H1 (cell line): ENCODE measurements at regions not wholly inside any gene's neighbourhood (a gene's known extent, or its start where the extent isn't known, plus 50 kb on each side); places are given as distances from the start of the nearest gene placed in this dataset.

Experiments
- CTCF ChIA-PET: fragments of 300-600 bp; sonication (Branson Sonifier 250); formaldehyde crosslinking; loops from one replicate; lab custom pipeline; 2021; ENCODE audit not compliant: partially characterized antibody; lab: Charles Lee
- POLR2A ChIA-PET: fragments of 300-600 bp; sonication (Branson Sonifier 250); formaldehyde crosslinking; loops from one replicate; lab custom pipeline; 2021; ENCODE audit warnings: inconsistent platforms; ENCODE audit not compliant: partially characterized antibody; lab: Charles Lee
- DNase-seq, 2 experiments: peaks; one replicate each; pipeline versions ENCODE4 v3.0.0 to v3.0.0-alpha.2; 2010 to 2022; ENCODE audit warnings: low spot score in 2 of 2, low read depth in 1 of 2, mixed read lengths in 1 of 2
- FAIRE-seq: peaks from 2 replicates; lab custom pipeline; 2011; peaks lifted over from hg19 to GRCh38; lab: Jason Lieb, UNC
- H2AFZ ChIP-seq: 2 replicates; pipeline ENCODE4 v1.8.1; 2012; ENCODE audit warnings: low read length, inconsistent platforms
- H2AK5ac ChIP-seq: 2 replicates; pipeline ENCODE4 v1.6.1; 2013; ENCODE audit warnings: low read depth, low read length
- H2BK120ac ChIP-seq: replicated peaks from 2 replicates; pipeline ENCODE3; 2013; ENCODE audit warnings: low read depth, low read length, inconsistent platforms
- H2BK12ac ChIP-seq: 2 replicates; pipeline ENCODE4 v1.6.1; 2013; ENCODE audit warnings: low read depth, low read length
- H2BK15ac ChIP-seq: 2 replicates; pipeline ENCODE4 v1.6.1; 2013; ENCODE audit warnings: low read length
- H2BK20ac ChIP-seq: 2 replicates; pipeline ENCODE4 v1.6.1; 2013; ENCODE audit warnings: low read length
- H2BK5ac ChIP-seq: 2 replicates; pipeline ENCODE4 v1.6.1; 2013; ENCODE audit warnings: low read depth, low read length
- H3K14ac ChIP-seq: 2 replicates; pipeline ENCODE4 v1.6.1; 2013; ENCODE audit warnings: inconsistent platforms; ENCODE audit not compliant: insufficient read length
- H3K18ac ChIP-seq: 2 replicates; pipeline ENCODE4 v1.6.1; 2013; ENCODE audit warnings: low read length; ENCODE audit errors: extremely low read depth
- H3K23ac ChIP-seq: 2 replicates; pipeline ENCODE4 v1.6.1; 2013; ENCODE audit warnings: inconsistent platforms; ENCODE audit not compliant: insufficient read length
- H3K23me2 ChIP-seq: 2 replicates; pipeline ENCODE4 v1.6.1; 2013; ENCODE audit warnings: low read depth, low read length
- H3K27ac ChIP-seq: 2 replicates; pipeline ENCODE4 v1.6.1; 2011; ENCODE audit warnings: low read depth, low read length, inconsistent platforms
- H3K27me3 ChIP-seq, 4 experiments: replicated peaks in 1 of 4; 1 replicate in 1 of 4; 2 replicates in 3 of 4; pipeline versions ENCODE4 v1.6.1 to v1.8.1; 2011 to 2013; ENCODE audit warnings: low read length in 3 of 4, mild to moderate bottlenecking in 3 of 4, inconsistent platforms in 2 of 4, mixed read lengths in 2 of 4, moderate library complexity in 1 of 4; ENCODE audit not compliant: control insufficient read depth in 3 of 4, insufficient read depth in 3 of 4; ENCODE audit errors: extremely low read depth in 1 of 4
- H3K36me3 ChIP-seq, 4 experiments: 2 replicates each; pipeline versions ENCODE4 v1.6.1 to v1.8.1; 2011 to 2013; ENCODE audit warnings: mild to moderate bottlenecking in 4 of 4, low read length in 3 of 4, moderate library complexity in 2 of 4, control low read depth in 1 of 4, inconsistent platforms in 1 of 4; ENCODE audit not compliant: insufficient read depth in 4 of 4, control insufficient read depth in 2 of 4
- H3K4ac ChIP-seq: replicated peaks from 2 replicates; pipeline ENCODE3; 2013; ENCODE audit warnings: low read length, low read depth, mixed read lengths, inconsistent platforms; ENCODE audit not compliant: insufficient read length
- H3K4me1 ChIP-seq, 4 experiments: replicated peaks in 1 of 4; 1 replicate in 1 of 4; 2 replicates in 3 of 4; pipeline versions ENCODE4 v1.6.1 to v1.8.1; 2011 to 2013; ENCODE audit warnings: low read length in 3 of 4, inconsistent platforms in 2 of 4, mixed read lengths in 1 of 4; ENCODE audit not compliant: insufficient read depth in 4 of 4, control insufficient read depth in 3 of 4
- H3K4me2 ChIP-seq, 2 experiments: 2 replicates each; pipeline versions ENCODE4 v1.6.1 to v1.8.1; 2011 to 2013; ENCODE audit warnings: low read depth in 2 of 2, low read length in 2 of 2, control low read depth in 1 of 2, inconsistent platforms in 1 of 2, mild to moderate bottlenecking in 1 of 2; ENCODE audit not compliant: insufficient read depth in 1 of 2
- H3K4me3 ChIP-seq, 4 experiments: fragments of 200-600, 300-600 bp in 1 of 4; sonication (generic), shearing (Covaris generic), sonication (Bioruptor Twin) in 1 of 4; 2 replicates each; pipeline versions ENCODE4 v1.5.1 to v1.8.1; 2011 to 2016; ENCODE audit warnings: low read length in 4 of 4, low read depth in 3 of 4, control low read depth in 2 of 4, inconsistent platforms in 2 of 4, mild to moderate bottlenecking in 2 of 4, mixed read lengths in 1 of 4, moderate library complexity in 1 of 4; ENCODE audit not compliant: insufficient read depth in 2 of 4; ENCODE audit errors: extremely low read depth in 1 of 4
- H3K56ac ChIP-seq: replicated peaks from 2 replicates; pipeline ENCODE3; 2013; ENCODE audit warnings: low read depth, mild to moderate bottlenecking, mixed read lengths, low read length, inconsistent platforms; ENCODE audit not compliant: insufficient read length
- H3K79me1 ChIP-seq: 2 replicates; pipeline ENCODE4 v1.6.1; 2013; ENCODE audit warnings: low read depth, low read length, control low read depth
- H3K79me2 ChIP-seq, 2 experiments: 2 replicates each; pipeline versions ENCODE4 v1.6.1 to v1.8.1; 2012 to 2013; ENCODE audit warnings: low read length in 2 of 2, mild to moderate bottlenecking in 2 of 2, inconsistent platforms in 1 of 2; ENCODE audit not compliant: insufficient read depth in 2 of 2, control insufficient read depth in 1 of 2
- H3K9ac ChIP-seq, 4 experiments: replicated peaks in 1 of 4; 1 replicate in 1 of 4; 2 replicates in 3 of 4; pipeline versions ENCODE4 v1.6.1 to v1.8.1; 2011 to 2013; ENCODE audit warnings: low read depth in 3 of 4, low read length in 3 of 4, control low read depth in 2 of 4, mild to moderate bottlenecking in 2 of 4, moderate library complexity in 2 of 4, inconsistent platforms in 1 of 4; ENCODE audit errors: extremely low read depth in 1 of 4
- H3K9me3 ChIP-seq, 2 experiments: 2 replicates each; pipeline versions ENCODE4 v1.6.1 to v1.8.1; 2012 to 2013; ENCODE audit warnings: mild to moderate bottlenecking in 2 of 2, moderate library complexity in 2 of 2, control low read depth in 1 of 2, inconsistent platforms in 1 of 2, low read depth in 1 of 2, low read length in 1 of 2, mixed read lengths in 1 of 2; ENCODE audit not compliant: insufficient read depth in 2 of 2
- H4K20me1 ChIP-seq, 2 experiments: replicated peaks in 1 of 2; 2 replicates each; pipeline versions ENCODE3 to v1.8.1; 2011 to 2013; ENCODE audit warnings: inconsistent platforms in 2 of 2, low read length in 2 of 2, mild to moderate bottlenecking in 1 of 2; ENCODE audit not compliant: insufficient read depth in 2 of 2, control insufficient read depth in 1 of 2
- H4K5ac ChIP-seq: 2 replicates; pipeline ENCODE4 v1.6.1; 2013; ENCODE audit warnings: low read length, low read depth, mixed read lengths, inconsistent platforms; ENCODE audit not compliant: insufficient read length
- H4K8ac ChIP-seq: 2 replicates; pipeline ENCODE4 v1.8.0; 2013; ENCODE audit warnings: mild to moderate bottlenecking, moderate library complexity, low read length, inconsistent platforms; ENCODE audit not compliant: insufficient read depth; ENCODE audit errors: extremely low read depth
- H4K91ac ChIP-seq: replicated peaks from 2 replicates; pipeline ENCODE3; 2013; ENCODE audit warnings: low read length, mixed read lengths, inconsistent platforms; ENCODE audit not compliant: insufficient read length
- CREB1 ChIP-seq: IDR thresholded peaks from 2 replicates; pipeline ENCODE4 v1.6.1; 2012; ENCODE audit warnings: inconsistent platforms
- EZH2 ChIP-seq: fragments of 200-600 bp; sonication (generic); IDR thresholded peaks from 2 replicates; pipeline ENCODE4 v1.7.1; 2012; ENCODE audit warnings: low read depth, mild to moderate bottlenecking, moderate library complexity, low read length, inconsistent platforms; ENCODE audit not compliant: severe bottlenecking
- GTF2F1 ChIP-seq: IDR thresholded peaks from 2 replicates; pipeline ENCODE4 v1.6.1; 2012; ENCODE audit warnings: low read depth, low read length, improper control_type of control experiment, borderline replicate concordance
- JUN ChIP-seq: IDR thresholded peaks from 2 replicates; pipeline ENCODE4 v1.6.1; 2011; ENCODE audit warnings: low read depth, mild to moderate bottlenecking, improper control_type of control experiment, low read length
- JUND ChIP-seq: IDR thresholded peaks from 2 replicates; pipeline ENCODE4 v1.6.1; 2011; ENCODE audit warnings: mild to moderate bottlenecking, improper control_type of control experiment, low read length
- NANOG ChIP-seq: IDR thresholded peaks from 2 replicates; pipeline ENCODE4 v1.6.1; 2011; ENCODE audit warnings: low read length, low read depth, mild to moderate bottlenecking, inconsistent platforms; ENCODE audit not compliant: insufficient read depth, poor library complexity, severe bottlenecking
- PHF8 ChIP-seq: fragments of 200-600 bp; sonication (generic); conservative IDR thresholded peaks from 2 replicates; pipeline ENCODE4 v1.7.1; 2012; ENCODE audit warnings: low read depth, mild to moderate bottlenecking, inconsistent platforms, low read length, moderate library complexity
- POLR2AphosphoS5 ChIP-seq: IDR thresholded peaks from 2 replicates; pipeline ENCODE4 v1.6.1; 2011; ENCODE audit warnings: low read depth, low read length
- POU5F1 ChIP-seq: IDR thresholded peaks from 2 replicates; pipeline ENCODE4 v1.6.1; 2011; ENCODE audit warnings: low read depth, mild to moderate bottlenecking, low read length, moderate library complexity
- SIRT6 ChIP-seq: IDR thresholded peaks from one replicate; pipeline ENCODE4 v1.7.1; 2012; ENCODE audit warnings: low read length, inconsistent platforms
- SP4 ChIP-seq: IDR thresholded peaks from 2 replicates; pipeline ENCODE4 v1.6.1; 2012; ENCODE audit warnings: low read length, inconsistent platforms
- WGBS, 2 experiments: shearing (Covaris generic) in 1 of 2; methylation state at CpG; one replicate each; pipeline versions ENCODE4 v1.1.6 to v1.1.7; 2013 to 2015; ENCODE audit warnings: low lambda C conversion rate in 2 of 2, mixed read lengths in 2 of 2, inconsistent platforms in 1 of 2, low coverage in 1 of 2, missing lambda C conversion rate in 1 of 2; ENCODE audit not compliant: insufficient replicate concordance in 2 of 2, insufficient coverage in 1 of 2, insufficient read length in 1 of 2; ENCODE audit errors: extremely low coverage in 1 of 2, missing lambda C conversion rate in 1 of 2; 5-methylcytosine and 5-hydroxymethylcytosine counted together
- TF ChIP-seq, protein P1 (sequence below): IDR thresholded peaks from 2 replicates; pipeline ENCODE4 v1.6.1; 2012; ENCODE audit warnings: low read length, inconsistent platforms

DNA sequence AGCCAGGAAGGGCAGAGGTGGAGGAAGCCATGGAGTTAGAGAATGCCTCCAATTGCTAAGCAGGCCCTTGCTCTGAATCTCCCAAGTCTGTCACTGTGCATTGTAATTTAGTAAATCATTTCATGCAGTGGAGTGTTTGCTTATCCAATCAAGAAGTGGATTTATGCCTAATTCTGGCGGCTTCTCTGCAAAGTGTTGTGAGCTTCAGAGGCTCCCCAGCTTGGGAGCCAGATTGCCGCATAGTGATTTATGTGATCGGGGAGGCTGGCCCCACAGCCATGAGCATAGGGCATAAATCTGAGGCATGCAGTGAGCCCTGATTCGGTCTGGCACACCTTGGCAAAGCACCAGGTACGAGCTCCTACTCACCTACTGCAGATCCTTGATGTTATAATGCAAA, 520.8 kb downstream of the HS3ST4 start:
- no peak overlapping the region for H3K4me2 ChIP-seq
- no peak overlapping the region for H3K4me3 ChIP-seq
- H2BK120ac ChIP-seq, result no peak overlapping the region
- H2AK5ac ChIP-seq, result no peak overlapping the region
- H2BK12ac ChIP-seq, result no peak overlapping the region
- H3K4ac ChIP-seq, result no peak overlapping the region
- H4K8ac ChIP-seq, result no peak overlapping the region
- no peak overlapping the region for H3K14ac ChIP-seq
- H3K79me1 ChIP-seq, result no peaks in the 10 kb centered on the region
- H3K79me2 ChIP-seq, result no peaks in the 10 kb centered on the region
- no peak overlapping the region for H3K56ac ChIP-seq
- no peak overlapping the region for H4K5ac ChIP-seq
- ChIA-PET CTCF (no interaction called here), POLR2A (interaction anchor here (0.6 to 1.3 kb wide), 3 partner anchors 8 to 35 kb away, joined by 3 to 4 read pairs (median 3); no protein-coding TSS in a partner anchor)
- no peaks in the 10 kb centered on the region for H3K27me3 ChIP-seq
- TF ChIP-seq POU5F1, result no peak
- no peak for TF ChIP-seq SP4
- TF ChIP-seq CREB1, result no peak
- TF ChIP-seq NANOG, result no peak
- TF ChIP-seq EZH2, result no peak
- TF ChIP-seq SIRT6, result no peak
- no peak for TF ChIP-seq POLR2AphosphoS5
- no peak for TF ChIP-seq JUN
- TF ChIP-seq, protein P1, sequence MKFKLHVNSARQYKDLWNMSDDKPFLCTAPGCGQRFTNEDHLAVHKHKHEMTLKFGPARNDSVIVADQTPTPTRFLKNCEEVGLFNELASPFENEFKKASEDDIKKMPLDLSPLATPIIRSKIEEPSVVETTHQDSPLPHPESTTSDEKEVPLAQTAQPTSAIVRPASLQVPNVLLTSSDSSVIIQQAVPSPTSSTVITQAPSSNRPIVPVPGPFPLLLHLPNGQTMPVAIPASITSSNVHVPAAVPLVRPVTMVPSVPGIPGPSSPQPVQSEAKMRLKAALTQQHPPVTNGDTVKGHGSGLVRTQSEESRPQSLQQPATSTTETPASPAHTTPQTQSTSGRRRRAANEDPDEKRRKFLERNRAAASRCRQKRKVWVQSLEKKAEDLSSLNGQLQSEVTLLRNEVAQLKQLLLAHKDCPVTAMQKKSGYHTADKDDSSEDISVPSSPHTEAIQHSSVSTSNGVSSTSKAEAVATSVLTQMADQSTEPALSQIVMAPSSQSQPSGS, result no peak
- TF ChIP-seq GTF2F1, result no peak
- no peak for TF ChIP-seq JUND
- no peak for TF ChIP-seq PHF8
- H2BK20ac ChIP-seq, result no peak overlapping the region
- no peaks in the 10 kb centered on the region for H3K23me2 ChIP-seq
- FAIRE-seq, result no peak
- H3K36me3 ChIP-seq, result no peaks in the 10 kb centered on the region
- no peak for DNase-seq
- 0 out of 4 replicates have a peak, but pooled peaks cover 0 to 2% of the 10 kb centered on the region in 2 experiments for H3K9me3 ChIP-seq
- H2BK5ac ChIP-seq, result no peak overlapping the region
- peak overlapping the region; percentile 34 for H4K91ac ChIP-seq
- peaks cover 0 to 8% (median 3%) of the 10 kb centered on the region in 4 experiments; a peak in 4 of 7 replicates for H3K4me1 ChIP-seq
- no peak overlapping the region for H3K27ac ChIP-seq
- H3K23ac ChIP-seq, result no peak overlapping the region
- no peak overlapping the region for H3K9ac ChIP-seq
- no peak overlapping the region for H2AFZ ChIP-seq
- no peaks in the 10 kb centered on the region for H4K20me1 ChIP-seq
- no peak overlapping the region for H2BK15ac ChIP-seq
- no peak overlapping the region for H3K18ac ChIP-seq
- 90% methylated on average over 5 of the region's 5 CpGs; no CpG with 5 or more reads in 1 of the 2 experiments for WGBS, 2 experiments
